DMS114 treated with DMSO at 0.1 percent for 48 hours (cell line): ENCODE measurements at regions not wholly inside any gene's neighbourhood (a gene's known extent, or its start where the extent isn't known, plus 50 kb on each side); places are given as distances from the start of the nearest gene placed in this dataset.
"Not testable (repeated sequence)": the region's sequence is repeated elsewhere in the genome, so short reads cannot be mapped to it uniquely, and the experiment has no call there.

ENCODE experiments used
- DNase-seq: peaks from one replicate; lab custom pipeline; 2025; ENCODE audit not compliant: unreplicated experiment; lab: John Stamatoyannopoulos, UW

GRCh38 chr5:62143268-62144229 is 162.5 kb upstream of the KIF2A start:
- DNase-seq: peak; percentile 3

- DNase-seq: no peak
Observed at GRCh38 chr5:62144401-62145022, 161.5 kb upstream of the KIF2A start.

GRCh38 chr5:62149879-62150278 is 156.1 kb upstream of the KIF2A start:
- no peak for DNase-seq

- no peak for DNase-seq
Observed at GRCh38 chr5:62152394-62153087, 153.5 kb upstream of the KIF2A start.

GRCh38 chr5:62154758-62155157 is 151.2 kb upstream of the KIF2A start:
- no peak for DNase-seq

- DNase-seq: no peak
Observed at GRCh38 chr5:62155988-62156387, 150.0 kb upstream of the KIF2A start.

- DNase-seq: no peak
Observed at GRCh38 chr5:62167561-62168057, 138.4 kb upstream of the KIF2A start.

- no peak for DNase-seq
Observed at GRCh38 chr5:62168506-62169281, 137.3 kb upstream of the KIF2A start.

GRCh38 chr5:62178258-62178657 is 127.7 kb upstream of the KIF2A start:
- DNase-seq: no peak

- DNase-seq: no peak
Observed at GRCh38 chr5:62182802-62183201, 123.2 kb upstream of the KIF2A start.

- no peak for DNase-seq
Observed at GRCh38 chr5:62183727-62184126, 122.3 kb upstream of the KIF2A start.

GRCh38 chr5:62184444-62184843 is 121.6 kb upstream of the KIF2A start:
- DNase-seq: no peak

- DNase-seq: no peak
Observed at GRCh38 chr5:62190173-62190572, 115.8 kb upstream of the KIF2A start.

GRCh38 chr5:62190931-62191330 is 115.1 kb upstream of the KIF2A start:
- DNase-seq: no peak

- DNase-seq: no peak
Observed at GRCh38 chr5:62192958-62193357, 113.0 kb upstream of the KIF2A start.

- not testable (repeated sequence) for DNase-seq
Observed at GRCh38 chr5:62196532-62196931, 109.5 kb upstream of the KIF2A start.

- no peak for DNase-seq
Observed at GRCh38 chr5:62197697-62198096, 108.3 kb upstream of the KIF2A start.

GRCh38 chr5:62198421-62198820 is 107.6 kb upstream of the KIF2A start:
- no peak for DNase-seq

GRCh38 chr5:62199792-62200716 is 106.0 kb upstream of the KIF2A start:
- DNase-seq: no peak
